Suppressor macrophage treated with lipopolysaccharide for 1 hour (primary cell): ENCODE measurements at regions not wholly inside any gene's neighbourhood (a gene's known extent, or its start where the extent isn't known, plus 50 kb on each side); places are given as distances from the start of the nearest gene placed in this dataset.
A peak's percentile ranks its signal among the peaks of the same experiment; 100 is the strongest.

Source experiments
- DNase-seq, 3 donors: peaks; one replicate each; pipeline ENCODE4 v3.0.0-alpha.2; 2020 to 2022

DNA sequence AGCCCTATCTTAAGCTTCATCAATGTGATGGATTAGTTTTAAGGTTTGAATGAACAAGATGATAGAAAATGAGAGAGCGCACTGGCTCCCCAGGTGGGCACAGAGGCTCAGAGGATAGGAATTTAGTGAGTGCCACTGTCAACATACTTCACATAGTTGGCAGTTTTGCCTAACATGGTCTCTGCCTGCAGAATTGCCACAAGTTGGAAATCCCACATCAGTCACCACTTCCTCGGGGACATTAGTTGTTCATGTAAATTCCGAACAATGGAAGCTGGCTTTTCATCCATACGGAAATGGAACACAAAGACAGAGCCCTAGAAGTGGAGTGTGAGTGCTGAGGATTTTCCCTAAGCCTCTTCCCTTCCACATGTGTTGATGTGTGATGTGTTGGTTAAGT is 123.9 kb upstream of the PHACTR1 start:
- DNase-seq, result peak; percentile 71 to 81 (median 77)

DNA sequence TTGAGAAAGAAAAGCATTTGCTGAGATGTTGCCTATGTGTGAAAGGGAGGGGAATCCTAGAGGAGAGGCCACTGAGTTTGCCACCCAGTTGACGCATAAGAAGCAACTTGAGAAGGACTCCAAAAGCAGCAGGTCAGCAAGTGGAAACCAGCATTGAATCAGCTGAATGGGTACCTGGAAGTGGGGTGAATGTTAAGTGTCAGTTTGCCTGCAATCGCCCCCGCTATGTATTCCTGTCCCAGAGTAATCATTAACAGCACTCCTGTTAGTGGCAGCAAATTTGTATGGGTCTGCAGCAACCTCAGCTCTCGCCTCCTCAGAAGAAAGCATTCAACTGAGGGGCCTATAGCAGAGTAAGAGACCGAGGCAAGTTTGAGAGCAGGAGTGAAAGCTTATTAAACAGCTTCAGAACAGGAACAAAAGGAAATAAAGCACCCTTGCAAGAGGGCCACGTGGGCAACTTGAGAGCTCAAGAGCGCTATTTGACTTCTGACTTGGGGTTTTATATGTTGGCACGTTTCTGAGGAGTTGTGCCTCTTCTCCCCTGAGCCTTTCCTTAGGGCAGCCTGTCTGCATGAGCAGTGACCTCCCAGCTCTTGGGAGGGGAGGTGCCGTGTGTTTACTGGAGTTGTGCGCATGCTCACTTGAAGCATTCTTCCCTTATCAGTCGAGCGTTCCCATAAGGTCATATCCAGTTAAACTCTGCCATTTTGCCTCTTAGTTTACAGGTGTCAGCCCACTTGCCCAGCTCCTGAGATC is 122.6 kb upstream of the PHACTR1 start:
- DNase-seq, result no peak

DNA sequence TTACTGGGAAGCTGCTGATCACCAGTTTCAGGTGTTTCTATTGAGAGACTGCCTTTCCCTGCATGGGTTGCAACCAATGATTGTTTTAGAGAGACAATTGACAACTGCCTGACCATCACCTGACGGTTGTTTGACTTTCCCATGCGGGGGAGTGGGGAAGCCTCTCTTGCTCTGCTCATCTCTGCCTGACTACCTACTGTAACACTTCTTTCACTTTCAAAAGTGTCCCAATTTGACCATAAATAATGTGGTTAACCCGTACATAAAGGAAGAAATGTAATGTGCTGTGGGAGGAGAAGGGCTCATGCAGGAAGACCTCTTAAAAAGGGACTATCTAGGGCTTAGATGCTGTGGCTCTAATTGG is 122.1 kb upstream of the PHACTR1 start:
- DNase-seq, result peak in 2 of 3 donors; percentile 16 to 49

DNA sequence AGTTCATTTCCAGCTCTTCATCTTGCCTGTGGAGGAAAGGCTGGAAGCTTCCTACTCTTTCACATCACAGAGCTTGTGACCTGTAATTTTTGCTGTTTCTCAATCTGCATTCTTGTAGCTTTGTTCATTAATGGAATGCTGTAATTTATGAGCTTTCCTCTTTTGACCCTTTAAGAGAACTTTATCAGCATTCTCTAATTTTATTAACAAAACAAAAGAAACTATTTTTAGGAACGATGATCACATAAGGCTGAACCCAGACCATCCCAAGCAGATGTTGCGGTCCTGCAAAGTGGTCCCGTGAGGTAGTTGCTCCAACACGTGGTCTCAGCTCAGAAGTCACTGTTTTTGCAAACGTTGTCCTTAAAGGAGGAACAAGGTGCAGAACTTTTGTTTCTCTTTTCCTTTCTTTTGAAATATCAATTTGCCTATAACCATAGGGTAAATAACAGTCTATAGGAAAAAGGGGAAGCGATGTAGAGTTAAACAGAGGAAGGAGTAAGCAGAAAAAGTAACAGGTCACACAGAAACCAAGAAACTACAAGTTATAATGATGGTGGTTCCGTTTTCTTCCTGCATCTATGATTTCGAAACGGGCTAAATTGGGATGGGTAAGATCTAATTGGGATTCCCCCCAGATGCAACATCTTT is 121.3 kb upstream of the PHACTR1 start:
- peak; percentile 73 to 86 (median 80) for DNase-seq

DNA sequence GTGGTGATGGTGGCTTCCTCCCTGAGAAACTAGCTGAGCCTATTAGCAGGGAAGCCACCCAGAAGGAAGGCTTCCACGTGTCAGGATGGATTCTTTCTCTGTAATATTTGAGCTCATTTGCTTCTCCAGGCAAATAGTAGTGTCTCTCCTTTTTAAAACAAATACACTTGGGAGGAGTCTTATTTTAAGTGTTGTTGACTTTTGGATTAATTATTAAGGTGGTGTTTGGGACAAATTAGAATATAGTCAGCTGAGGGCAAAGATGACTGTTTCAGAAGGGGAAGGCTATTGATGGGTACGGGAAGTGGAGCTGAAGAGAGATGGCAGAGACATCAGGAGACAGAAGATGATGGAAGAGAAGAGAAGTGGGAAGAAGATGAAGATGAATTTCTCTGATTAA is 119.8 kb upstream of the PHACTR1 start:
- no peak for DNase-seq

DNA sequence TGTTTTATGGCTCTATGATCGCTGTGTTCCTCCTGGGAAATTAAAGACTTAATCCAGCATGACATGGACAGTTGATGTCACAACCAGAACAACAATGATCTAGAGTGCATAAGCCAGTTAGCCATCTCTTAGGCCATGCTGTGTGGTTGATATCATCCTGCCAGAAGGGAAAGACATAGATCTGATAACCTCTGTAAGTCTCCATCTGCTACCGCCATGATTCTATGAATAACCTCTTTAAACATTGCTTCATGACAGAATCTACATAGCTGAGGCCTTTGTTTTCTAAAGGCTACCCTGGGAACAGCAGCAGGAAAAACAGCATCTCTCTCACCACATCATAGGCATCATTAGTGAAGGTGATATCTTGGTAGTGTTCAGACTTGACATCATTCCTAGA is 117.6 kb upstream of the PHACTR1 start:
- no peak for DNase-seq

DNA sequence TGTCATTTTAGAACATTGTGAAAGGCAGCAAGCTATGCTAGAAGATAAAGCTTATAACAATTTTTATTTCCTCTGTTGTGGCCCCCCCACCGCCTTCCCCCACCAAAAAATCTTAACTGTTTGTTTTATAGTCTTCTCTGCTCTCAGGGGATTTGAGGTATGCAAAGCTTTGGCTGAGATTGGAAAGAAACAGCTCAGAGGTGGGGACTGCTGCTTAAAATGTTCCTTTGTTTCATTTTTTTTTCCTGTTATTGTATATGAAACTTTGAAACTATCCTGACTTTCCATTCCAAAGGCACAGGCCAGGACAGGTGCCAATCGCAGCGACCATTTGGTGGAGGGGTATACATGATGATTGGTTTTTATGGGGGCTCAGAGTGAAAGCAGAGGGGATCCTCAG is 114.7 kb upstream of the PHACTR1 start:
- DNase-seq, result no peak

DNA sequence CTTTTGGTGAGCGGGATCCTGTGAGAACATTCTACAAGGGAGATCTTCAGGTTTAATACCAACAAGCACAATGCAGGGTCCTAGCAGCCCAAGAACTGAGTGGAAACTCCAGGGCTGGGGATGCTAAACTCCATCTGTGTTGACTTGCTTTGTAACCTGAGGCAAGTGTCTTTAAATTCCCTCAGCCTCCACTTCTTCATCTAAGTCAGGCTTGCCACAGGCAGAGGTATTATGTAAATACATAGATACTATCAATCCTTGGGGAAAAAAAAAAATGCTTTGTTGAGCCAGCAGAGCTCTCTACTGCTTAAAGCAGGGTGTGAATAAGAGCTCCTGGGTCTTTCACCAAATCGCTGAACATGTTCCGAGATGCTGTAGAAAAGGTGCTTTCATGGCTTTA is 114.2 kb upstream of the PHACTR1 start:
- DNase-seq, result no peak

DNA sequence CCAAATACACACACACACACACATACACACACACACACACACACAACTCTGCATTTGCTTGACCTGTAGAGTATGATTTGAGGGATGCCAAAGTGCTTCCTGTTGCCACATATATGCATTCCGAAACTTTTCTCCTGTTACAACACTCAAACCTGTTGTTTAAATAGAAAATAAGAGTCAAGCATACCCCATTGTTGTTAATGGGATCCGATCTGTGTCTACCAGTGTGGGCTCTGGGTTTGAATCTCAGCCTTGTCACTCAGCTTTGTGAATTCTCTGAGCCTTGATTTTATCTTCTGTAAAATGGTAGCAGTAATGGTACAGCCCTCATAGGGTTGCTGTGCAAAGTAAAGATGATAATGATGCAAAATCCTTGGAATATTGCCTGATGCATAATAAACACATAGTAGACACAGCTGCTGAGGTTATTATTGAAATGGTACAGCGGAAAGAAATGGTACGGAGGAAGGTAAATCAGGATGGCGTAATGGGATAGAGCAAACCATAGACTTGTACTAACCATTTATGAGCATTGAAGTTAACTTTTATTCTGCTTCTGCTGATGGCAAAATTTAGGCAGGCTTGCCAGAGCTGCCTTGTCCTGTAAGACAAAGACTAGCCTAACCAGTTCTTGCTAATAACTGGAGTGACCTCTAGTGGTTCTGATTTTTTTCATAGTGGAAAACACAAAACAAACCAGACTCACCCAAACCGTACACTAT is 113.5 kb upstream of the PHACTR1 start:
- DNase-seq, result peak; percentile 55 to 70 (median 55)

DNA sequence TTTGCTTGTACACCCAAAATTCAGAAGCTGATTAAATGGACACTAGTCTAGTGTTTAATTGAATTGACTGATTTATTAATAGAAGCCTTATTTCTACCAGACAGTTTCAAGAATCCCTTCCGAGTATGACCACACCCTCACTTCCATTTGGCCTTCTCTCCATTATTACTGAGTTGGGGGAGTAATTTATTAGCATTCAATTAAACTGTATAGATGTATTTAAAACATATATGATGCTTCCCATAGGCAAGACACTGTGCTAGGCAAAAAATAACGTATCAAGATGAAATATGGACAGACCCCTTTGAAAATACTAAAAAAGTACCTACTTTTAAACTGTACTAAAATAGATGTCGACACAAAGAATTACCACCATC is 112.9 kb upstream of the PHACTR1 start:
- DNase-seq, result no peak

DNA sequence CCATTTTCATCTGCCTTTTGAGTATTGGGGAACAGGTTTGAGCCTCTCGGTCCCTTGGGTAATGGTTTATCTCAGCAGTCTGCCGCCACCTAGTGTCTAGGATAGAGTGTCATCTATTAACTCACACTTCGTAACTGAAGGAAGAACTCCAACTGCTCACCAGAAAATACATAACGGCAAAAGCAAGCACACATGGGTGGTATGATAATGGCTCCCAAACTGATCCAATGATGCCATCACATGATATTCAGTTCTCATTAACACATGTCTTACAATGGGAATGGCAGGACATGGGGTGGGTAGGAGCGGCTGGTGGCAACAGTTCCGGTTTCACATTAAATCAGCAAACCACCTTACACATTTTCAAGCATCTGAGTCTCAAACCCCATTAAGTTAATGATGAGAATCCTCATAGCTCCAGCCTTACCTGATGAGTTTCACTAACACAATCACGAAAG is 110.7 kb upstream of the PHACTR1 start:
- peak; percentile 76 to 87 (median 83) for DNase-seq

DNA sequence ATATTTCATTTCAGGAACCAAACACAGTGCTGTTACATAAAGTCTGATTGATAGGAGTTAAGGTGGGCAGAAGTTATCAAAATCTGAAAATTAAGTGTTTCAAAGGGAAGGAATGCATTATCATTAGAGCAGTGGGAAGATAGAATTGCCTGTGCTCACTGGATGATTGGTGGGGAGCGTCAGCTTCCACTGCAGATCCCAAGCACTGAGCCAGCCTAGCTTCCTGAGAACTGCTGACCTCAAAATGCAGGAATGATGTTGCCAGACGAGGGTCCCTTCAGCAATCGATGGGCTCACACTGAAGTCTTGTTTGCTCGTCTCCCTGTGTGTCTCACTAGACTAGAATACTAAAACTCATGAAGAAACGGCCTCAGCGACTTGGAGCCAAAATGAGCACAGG is 110.0 kb upstream of the PHACTR1 start:
- DNase-seq, result no peak

DNA sequence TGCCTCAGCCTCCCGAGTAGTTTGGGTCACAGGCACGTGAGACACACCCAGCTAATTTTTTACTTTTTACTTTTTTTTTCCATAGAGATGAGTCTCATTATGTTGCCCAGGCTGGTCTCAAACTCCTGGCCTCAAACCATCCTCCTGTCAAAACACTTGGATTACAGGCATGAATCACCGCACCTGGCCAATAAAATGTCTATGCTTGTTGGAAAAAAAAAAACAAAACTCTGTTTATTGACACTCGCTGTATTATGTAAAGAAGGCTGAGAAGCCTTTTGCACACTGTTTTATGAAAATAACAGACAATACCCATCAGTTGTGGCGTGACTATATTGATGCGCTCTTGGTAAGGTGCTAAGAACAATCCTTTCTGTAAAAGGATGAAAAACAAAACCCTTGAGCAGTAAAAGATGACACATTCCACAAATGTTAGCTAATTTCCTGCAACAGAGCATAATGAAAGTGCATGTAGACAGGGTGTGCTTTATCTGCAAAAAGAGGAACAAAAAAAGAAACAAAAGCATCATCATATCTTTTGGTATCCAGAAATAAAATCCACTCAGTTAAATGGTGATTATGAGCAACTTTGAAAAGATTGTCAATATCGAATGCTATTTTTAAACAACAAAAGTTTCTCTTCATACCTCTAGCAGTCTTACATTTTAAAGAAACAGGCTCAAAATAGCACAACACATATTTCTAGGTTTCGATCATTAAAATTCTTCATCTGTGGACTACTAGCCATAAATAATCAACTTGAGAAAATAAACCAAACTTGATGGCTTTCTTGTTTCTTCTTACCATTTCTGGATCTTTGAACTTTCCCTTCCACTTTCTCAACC is 108.3 kb upstream of the PHACTR1 start:
- peak; percentile 49 to 82 (median 74) for DNase-seq

DNA sequence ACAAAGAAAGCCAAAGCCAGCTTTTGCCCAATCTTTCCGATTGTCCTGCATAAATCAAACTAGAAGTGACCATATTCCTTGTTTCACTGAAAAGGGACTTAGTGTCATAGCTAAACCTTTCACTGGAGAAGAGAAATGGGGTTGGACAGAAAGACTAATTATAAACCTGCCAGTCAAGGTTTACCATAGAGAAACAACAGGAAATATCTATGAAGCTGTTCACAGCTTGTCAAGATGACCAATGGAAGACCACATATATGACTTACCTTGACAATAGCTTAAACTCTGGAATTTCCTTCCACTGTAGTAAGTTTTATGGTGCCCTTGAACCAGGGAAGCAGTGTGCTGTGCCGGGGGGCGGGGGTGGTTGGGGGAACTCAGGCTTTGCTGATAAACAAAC is 107.7 kb upstream of the PHACTR1 start:
- DNase-seq, result no peak

DNA sequence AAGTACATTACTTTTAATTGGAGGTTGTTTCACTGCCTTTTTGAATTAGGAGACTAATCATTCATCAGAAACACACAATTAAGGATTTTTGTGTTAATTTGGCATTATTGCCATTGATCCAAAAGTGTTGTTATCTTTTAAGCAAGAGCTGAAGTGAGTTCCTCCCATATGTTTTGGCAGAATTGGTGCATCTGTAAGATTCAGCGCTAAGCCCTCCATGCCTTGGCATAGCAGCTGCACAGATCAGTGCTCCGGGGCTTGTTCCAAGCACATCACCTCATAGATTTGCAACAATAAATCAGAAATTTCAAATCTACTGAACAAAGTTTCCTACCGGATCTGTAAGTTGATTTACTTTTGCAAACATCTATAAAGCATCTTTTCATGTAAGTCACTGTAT is 106.8 kb upstream of the PHACTR1 start:
- no peak for DNase-seq

DNA sequence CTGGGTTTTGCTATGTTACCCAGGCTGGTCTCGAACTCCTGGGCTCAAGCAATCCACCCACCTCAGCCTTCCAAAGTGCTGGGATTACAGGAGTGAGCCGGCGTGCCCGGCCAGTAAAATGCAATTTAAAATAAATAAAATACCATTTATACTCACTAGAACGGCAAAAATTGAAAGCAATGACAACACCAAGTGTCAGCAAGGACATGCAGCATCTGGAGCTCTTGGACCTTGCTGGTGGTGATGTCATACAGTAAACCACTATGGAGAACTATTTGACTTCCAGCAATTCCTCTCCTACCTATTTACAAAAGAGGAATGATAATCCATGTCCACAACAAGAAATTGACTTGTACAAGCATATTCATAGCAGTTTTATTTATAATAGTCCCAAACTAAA is 105.7 kb upstream of the PHACTR1 start:
- DNase-seq, result no peak

DNA sequence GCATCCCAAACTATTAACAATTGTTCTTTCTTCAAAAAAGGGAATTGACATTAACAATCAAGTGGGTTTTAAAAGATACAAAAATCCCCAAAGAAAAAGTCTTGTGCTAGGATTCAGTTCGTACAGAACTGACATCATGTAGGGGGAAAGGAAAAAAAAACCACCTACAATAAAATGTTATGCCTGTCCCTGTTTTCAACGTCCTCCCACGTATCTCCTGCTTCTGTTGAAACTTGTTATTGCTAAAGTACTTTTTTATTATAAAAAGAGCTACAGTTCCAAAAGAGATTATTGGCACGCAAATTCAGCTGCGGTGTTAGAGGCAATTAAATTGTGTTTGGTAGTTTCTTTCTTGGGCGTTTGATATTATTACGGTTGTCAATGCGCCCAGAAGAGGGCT is 102.8 kb upstream of the PHACTR1 start:
- peak; percentile 56 to 68 (median 60) for DNase-seq

DNA sequence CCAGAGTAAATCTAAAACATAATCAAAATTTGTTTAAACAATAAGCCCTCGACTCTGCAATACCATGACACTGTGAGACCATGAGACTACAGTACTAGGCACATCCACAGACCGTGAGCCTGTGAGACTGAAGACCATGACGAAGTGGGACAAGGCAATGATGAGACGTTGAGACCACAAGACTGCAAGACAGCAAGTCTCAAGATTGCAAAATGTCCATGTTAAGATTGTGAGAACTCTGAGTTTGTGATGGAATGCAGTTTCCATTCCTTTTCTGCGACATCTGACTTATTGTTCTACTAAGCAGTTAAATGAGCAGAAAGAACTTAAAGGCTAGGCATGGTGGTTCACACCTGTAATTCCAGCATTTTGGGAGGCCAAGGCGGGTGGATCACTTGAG is 102.1 kb upstream of the PHACTR1 start:
- DNase-seq, result peak; percentile 11 to 40 (median 32)

DNA sequence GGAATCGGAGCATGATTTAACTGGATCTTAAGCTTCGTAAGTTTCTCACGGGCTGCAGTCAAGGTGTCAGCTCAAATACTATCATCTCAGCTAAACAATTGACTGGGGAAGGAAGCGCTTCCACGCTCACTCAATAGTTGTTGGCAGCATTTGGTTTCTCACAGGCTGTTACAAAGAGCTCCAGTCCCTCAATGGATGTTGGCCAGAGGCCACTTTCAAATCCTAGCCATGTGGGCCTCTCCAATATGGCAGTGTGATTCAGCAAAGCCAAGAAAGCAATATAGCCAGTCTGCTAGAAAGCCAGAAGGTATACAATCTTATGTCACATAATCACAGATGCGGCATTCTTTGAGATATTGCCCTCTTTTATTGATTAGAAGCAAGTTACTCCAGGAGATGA is 98.3 kb upstream of the PHACTR1 start:
- DNase-seq, result no peak

DNA sequence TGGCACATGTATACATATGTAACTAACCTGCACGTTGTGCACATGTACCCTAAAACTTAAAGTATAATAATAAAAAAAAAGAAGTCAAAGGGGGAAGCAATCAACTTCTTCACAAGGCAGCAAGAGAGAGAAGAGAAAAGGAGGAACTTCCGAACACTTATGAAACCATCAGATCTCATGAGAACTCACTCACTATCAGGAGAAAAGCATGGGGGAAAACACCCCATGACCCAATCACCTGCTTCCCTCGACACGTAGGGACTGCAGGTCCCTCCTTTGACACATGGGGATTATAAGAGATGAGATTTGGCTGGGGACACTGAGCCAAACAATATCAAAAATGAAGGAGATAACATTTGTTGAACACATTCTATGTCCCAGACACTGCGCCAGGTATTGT is 94.8 kb upstream of the PHACTR1 start:
- peak; percentile 67 to 75 (median 70) for DNase-seq

DNA sequence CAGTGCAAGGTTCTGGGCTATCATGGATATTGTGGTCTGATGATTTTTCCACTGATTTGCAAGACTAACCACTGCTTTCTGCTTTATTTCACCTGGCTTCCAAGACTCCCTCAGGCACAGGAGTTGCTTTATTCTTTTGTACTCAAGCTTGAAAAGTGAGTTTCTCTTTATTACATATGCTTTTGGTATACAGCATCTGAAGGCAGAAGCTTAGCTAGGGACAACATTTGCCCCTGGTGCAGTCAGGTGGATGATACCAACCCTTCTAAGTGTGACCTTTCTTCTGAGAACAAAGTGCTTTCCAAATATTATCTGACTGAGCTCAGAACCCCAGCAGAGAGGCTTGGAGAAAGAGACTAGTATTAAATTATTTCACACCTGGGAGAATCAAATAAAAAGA is 94.0 kb upstream of the PHACTR1 start:
- DNase-seq, result no peak

DNA sequence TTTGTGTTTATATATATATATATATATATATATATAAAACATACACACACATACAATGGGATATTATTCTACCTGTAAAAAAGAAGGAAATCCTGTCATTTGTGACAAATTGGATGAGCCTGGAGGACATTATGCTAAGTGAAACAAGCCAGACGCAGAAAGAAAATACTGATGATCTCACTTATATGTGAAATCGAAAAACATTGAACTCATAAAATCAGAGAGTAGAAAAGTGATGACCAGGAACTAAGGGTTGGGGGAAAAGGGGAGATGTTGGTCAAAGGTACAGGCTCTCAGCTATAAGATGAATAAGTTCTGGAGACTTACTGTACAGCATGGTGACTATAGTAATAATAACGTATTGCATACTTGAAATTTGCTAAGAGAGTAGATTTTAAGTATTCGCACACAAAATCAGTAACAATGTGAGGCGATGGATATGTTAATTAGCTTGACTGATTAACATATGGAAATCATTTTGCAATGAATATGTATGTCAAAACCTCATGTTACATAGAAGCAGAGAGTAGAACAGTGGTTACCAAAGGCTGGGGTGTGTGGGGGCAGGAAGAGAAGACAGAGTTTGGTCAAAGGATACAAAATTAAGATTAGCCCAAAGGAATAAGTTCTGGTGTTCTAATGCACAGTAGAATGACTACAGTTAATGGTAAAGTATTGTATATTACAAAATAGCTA is 92.3 kb upstream of the PHACTR1 start:
- DNase-seq, result no peak
